Stimulated activated CD8-positive, alpha-beta memory T cell treated with anti-CD3 and anti-CD28 coated beads, Interleukin-7, amount 100 ng/mL, for 48 hours (primary cell): ENCODE measurements at regions not wholly inside any gene's neighbourhood (a gene's known extent, or its start where the extent isn't known, plus 50 kb on each side); places are given as distances from the start of the nearest gene placed in this dataset.

Experiments
- DNase-seq, 2 donors: peaks; one replicate each; pipeline ENCODE4 v3.0.0-alpha.2; 2020; ENCODE audit warnings: low read depth in 1 of 2; ENCODE audit errors: extremely low read depth in 1 of 2

GRCh38 chr11:127223633-127224032, 223.1 kb upstream of the KIRREL3 start:
- no peak for DNase-seq

GRCh38 chr11:127223026-127223425, 222.5 kb upstream of the KIRREL3 start:
- DNase-seq, result no peak

GRCh38 chr11:127219704-127220103, 219.1 kb upstream of the KIRREL3 start:
- DNase-seq, result no peak

- no peak for DNase-seq
Measured at GRCh38 chr11:127218275-127218608, 217.7 kb upstream of the KIRREL3 start.

GRCh38 chr11:127217452-127218274, 217.1 kb upstream of the KIRREL3 start:
- no peak for DNase-seq

- DNase-seq, result no peak
Measured at GRCh38 chr11:127205688-127206217, 205.2 kb upstream of the KIRREL3 start.

- DNase-seq, result no peak
Measured at GRCh38 chr11:127203490-127203889, 202.9 kb upstream of the KIRREL3 start.

- DNase-seq, result no peak
Measured at GRCh38 chr11:127202105-127202504, 201.5 kb upstream of the KIRREL3 start.

GRCh38 chr11:127199306-127199801, 198.8 kb upstream of the KIRREL3 start:
- DNase-seq, result no peak

- DNase-seq, result no peak
Measured at GRCh38 chr11:127195501-127196120, 195.0 kb upstream of the KIRREL3 start.

- DNase-seq, result no peak
Measured at GRCh38 chr11:127194521-127194920, 194.0 kb upstream of the KIRREL3 start.

GRCh38 chr11:127193950-127194349, 193.4 kb upstream of the KIRREL3 start:
- no peak for DNase-seq

- no peak for DNase-seq
Measured at GRCh38 chr11:127191689-127192088, 191.1 kb upstream of the KIRREL3 start.

GRCh38 chr11:127191261-127191660, 190.7 kb upstream of the KIRREL3 start:
- no peak for DNase-seq

GRCh38 chr11:127182586-127183203, 182.1 kb upstream of the KIRREL3 start:
- DNase-seq, result no peak

- no peak for DNase-seq
Measured at GRCh38 chr11:127157225-127157624, 156.7 kb upstream of the KIRREL3 start.

GRCh38 chr11:127149410-127149809, 148.8 kb upstream of the KIRREL3 start:
- no peak for DNase-seq

- no peak for DNase-seq
Measured at GRCh38 chr11:127143251-127143650, 142.7 kb upstream of the KIRREL3 start.

- no peak for DNase-seq
Measured at GRCh38 chr11:127138613-127139012, 138.0 kb upstream of the KIRREL3 start.

GRCh38 chr11:127137771-127138280, 137.3 kb upstream of the KIRREL3 start:
- DNase-seq, result no peak

GRCh38 chr11:127136438-127136837, 135.9 kb upstream of the KIRREL3 start:
- DNase-seq, result no peak
